Fibroblast of skin of right biceps (primary cell): ENCODE measurements at regions not wholly inside any gene's neighbourhood (a gene's known extent, or its start where the extent isn't known, plus 50 kb on each side); places are given as distances from the start of the nearest gene placed in this dataset.

Experiments
- DNase-seq: peaks from one replicate; pipeline ENCODE4 v3.0.0-alpha.2; 2013

DNA sequence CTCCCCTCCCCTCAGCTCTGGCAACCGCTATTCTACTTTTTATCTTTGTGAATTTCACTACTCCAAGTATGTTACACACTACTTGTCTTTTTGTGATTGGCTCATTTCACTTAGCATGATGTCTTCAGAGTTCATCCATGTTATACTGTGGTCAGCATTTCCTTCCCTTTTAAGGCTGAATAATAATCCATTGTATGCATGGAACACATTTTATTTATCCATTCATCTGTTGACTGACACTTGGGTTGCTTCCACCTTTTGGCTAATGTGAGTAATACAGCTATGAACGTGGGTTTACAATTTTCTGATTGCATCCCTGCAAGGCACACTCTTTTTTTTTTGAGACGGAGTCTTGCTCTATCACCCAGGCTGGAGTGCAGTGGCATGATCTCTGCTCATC lies 53.0 kb upstream of the FUT8 start:
- DNase-seq = no peak

DNA sequence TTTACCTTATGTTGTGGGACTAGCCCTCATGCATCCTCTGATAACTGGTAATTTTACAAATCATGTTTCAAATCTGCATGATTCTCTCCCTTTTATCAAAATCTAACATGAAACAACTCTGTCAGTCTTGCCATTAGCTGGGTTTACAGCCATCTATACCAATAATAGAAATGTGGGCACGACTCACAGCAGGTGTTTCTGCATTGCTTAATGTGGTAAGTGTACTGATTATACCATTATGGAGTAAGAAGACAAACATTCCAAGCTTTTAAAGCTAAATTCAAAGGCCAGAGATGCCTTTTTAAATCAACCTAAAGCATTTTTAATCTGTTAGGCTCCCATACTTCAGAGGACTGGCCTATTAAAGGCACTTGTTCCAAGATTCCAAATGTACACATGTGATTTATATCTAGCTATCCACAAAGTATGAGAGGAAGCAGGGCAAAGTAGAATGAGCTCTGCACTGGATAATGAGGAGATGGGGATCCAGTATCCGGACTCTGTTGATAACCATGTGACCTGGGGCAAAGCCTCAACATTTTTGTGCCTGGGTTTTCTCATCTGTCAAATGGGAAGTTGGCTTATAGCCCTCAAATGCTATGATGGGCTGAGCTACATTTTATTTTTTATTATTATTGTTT lies 52.3 kb upstream of the FUT8 start:
- DNase-seq = no peak

DNA sequence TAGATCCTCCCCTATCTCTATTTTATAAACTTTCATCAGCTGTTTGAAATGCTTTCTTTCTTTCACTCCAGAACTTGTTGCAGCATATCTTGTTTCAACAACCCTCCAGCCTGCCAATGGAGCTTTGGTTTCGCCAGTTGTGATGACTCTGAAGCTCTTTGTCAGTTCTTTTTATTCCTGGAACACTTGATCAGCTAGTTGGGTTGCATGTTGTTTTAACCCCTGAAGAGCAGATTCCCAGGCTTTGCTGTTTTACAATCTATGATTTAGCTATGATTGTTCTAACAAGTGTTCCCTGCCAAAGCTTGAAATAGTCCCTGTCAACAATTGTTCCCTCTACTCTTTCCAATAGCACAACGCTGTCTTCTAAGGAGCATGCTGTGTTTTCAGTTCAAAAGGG lies 50.6 kb upstream of the FUT8 start:
- DNase-seq = peak; percentile 29
